HFF-Myc (cell line): ENCODE measurements at regions not wholly inside any gene's neighbourhood (a gene's known extent, or its start where the extent isn't known, plus 50 kb on each side); places are given as distances from the start of the nearest gene placed in this dataset.

Source experiments
- DNase-seq: peaks from one replicate; pipeline ENCODE4 v3.0.0-alpha.2; 2011; ENCODE audit warnings: low read depth; ENCODE audit errors: extremely low read depth
- H3K4me3 ChIP-seq: replicated peaks from 2 replicates; pipeline ENCODE4 v1.5.1; 2011; ENCODE audit warnings: low read depth, mild to moderate bottlenecking, control low read depth, low read length
- TF ChIP-seq, protein P1 (sequence below): IDR thresholded peaks from 2 replicates; pipeline ENCODE4 v1.5.1; 2012; ENCODE audit warnings: mild to moderate bottlenecking, low read depth, low read length, control low read depth; ENCODE audit errors: missing control alignments

DNA sequence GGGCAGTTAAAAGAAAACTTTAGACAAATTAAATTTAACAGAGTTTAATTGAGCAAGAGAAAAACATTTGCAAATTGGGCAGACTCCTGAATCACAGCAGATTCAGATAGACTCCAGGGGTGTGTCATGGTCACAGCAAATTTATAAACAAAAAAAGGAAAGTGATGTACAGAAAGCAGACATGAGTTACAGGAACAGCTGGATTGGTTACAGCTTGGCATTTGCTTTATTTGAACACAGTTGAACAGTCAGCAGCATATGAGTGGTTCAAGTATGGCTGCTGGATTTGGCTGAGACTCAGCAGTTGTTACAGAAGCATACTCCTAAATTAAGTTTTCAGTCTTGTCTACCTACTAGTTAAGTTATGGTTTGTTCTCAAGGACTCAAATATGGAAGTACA is 82.3 kb upstream of the NYAP2 start:
- TF ChIP-seq, protein P1, sequence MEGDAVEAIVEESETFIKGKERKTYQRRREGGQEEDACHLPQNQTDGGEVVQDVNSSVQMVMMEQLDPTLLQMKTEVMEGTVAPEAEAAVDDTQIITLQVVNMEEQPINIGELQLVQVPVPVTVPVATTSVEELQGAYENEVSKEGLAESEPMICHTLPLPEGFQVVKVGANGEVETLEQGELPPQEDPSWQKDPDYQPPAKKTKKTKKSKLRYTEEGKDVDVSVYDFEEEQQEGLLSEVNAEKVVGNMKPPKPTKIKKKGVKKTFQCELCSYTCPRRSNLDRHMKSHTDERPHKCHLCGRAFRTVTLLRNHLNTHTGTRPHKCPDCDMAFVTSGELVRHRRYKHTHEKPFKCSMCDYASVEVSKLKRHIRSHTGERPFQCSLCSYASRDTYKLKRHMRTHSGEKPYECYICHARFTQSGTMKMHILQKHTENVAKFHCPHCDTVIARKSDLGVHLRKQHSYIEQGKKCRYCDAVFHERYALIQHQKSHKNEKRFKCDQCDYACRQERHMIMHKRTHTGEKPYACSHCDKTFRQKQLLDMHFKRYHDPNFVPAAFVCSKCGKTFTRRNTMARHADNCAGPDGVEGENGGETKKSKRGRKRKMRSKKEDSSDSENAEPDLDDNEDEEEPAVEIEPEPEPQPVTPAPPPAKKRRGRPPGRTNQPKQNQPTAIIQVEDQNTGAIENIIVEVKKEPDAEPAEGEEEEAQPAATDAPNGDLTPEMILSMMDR, result no peak
- H3K4me3 ChIP-seq, result no peak overlapping the region
- DNase-seq, result no peak

DNA sequence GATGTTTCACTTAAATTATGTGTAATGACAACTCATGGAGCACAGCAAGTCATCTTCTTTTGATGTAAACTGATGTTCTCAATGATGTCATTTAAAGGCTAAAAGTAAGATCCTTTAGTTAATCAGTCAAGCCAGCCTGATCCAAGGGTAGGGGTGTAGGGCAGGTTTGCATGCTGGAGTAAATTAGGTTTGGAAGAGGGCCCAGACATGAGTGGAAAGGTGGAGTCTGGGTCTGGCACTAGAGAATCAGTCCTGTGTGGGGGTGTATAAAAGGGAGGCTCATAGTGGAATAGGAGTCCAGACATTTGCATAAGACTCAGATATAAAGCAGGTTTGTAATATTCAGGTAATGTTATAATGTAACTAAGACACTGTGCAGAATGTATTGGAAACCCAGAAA is 88.8 kb upstream of the NYAP2 start:
- H3K4me3 ChIP-seq, result no peak overlapping the region
- DNase-seq, result no peak
- TF ChIP-seq, protein P1, result no peak

DNA sequence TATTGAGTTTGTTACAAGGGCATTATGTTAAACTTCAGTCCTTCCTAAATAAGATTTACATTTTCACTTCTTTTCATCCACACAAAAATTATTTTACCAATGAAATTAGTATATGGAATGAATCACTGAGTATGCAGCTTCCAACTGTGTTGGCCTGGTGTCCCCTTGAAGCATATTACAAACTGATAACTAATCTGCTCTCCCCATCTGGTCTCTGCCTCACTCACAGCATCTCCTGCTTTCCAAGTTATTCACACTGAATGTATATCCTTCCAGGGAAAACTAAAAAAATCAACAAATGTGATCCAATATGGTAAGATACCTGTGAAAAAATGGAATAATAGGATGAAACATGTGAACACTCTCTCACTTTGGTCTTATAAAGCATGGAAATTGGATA is 90.0 kb upstream of the NYAP2 start:
- no peak for DNase-seq
- TF ChIP-seq, protein P1, result no peak
- H3K4me3 ChIP-seq, result no peak overlapping the region

DNA sequence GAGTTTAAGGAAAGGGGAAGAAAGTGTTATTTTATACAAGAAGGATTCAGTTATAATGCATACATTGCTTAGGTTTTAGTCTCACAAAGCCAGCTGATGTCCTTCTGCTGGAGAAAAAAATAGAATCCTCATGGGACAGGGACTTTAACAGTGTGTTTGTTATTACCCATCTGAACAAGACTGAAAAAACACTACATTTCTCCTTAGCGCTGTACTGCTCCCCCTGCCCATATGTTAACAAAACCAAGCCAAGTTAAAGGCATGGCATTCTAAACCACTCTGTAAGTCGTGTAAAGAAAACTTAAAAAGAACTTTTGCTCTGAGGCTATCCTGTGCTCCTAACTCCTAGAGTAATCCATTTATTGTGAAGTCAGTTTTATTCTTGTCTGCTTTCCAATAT is 102.6 kb upstream of the NYAP2 start:
- H3K4me3 ChIP-seq, result no peak overlapping the region
- TF ChIP-seq, protein P1, result no peak
- DNase-seq, result no peak

DNA sequence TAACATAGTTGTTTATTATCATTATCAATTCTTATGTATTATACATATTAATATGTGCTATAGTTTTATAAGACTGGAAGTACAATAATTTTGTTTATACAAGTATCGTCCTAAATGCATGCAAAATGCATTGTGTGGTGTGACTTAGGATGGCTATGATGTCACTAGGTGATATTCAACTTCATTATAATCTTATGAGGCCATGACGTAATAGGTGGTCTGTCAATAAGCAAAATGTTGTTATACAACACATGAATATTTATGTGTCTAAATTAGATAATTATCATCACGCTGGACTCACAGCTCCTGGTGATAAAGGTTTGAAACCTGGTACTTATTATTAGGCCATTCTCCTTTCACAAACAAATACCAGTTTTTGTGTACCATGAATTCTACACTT is 104.4 kb upstream of the NYAP2 start:
- no peak overlapping the region for H3K4me3 ChIP-seq
- TF ChIP-seq, protein P1, result no peak
- DNase-seq, result no peak

DNA sequence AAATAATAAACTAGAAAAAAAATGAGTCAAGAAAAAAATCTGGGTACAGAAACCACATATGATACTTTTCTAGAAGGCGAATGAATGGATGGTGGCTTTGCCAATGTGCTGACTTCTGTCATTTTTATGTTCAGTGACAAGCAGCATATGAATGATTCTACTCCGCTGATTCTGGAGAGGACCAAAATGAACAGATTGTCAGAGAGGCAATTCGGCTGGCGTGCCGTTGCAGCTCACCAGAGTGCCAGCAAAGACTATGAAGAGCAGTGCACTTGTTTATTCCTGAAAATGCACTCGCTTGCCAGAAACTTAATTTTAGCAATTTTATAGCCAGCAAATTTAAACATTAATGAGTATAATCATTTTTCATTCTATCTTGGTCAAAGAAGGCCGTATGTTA is 105.9 kb upstream of the NYAP2 start:
- TF ChIP-seq, protein P1, result no peak
- H3K4me3 ChIP-seq, result no peak overlapping the region
- no peak for DNase-seq

DNA sequence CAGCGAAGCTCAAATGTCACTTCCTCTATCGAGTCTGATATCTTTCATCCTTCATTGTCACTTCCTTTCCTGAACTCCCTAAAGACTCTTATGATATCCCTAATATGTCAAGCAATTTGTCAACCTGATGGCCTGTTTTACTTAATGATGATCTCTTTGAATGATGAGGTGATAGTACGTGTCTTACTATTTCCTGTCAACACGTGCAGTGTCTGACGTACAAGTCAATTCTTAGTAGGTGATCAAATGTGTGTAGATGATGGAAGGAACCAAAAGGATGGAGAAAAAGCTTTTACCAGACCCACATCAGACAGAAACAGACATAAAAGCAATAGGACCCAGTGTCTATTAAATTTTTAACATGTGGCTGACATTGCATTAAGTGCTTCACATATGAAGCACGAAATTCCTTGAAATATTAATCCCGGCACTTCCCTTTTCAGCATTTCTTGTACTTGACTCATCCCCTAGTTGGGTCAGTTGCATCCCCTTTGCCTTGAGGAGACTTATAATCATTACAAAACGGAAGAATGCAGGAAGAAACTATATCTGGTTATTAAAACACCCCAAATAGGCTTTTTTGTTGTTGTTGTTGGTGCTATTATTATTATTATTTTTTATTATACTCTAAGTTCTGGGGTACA is 108.6 kb upstream of the NYAP2 start:
- TF ChIP-seq, protein P1, result no peak
- no peak overlapping the region for H3K4me3 ChIP-seq
- no peak for DNase-seq
